ENCODE measurements at regions not wholly inside any gene's neighbourhood (a gene's known extent, or its start where the extent isn't known, plus 50 kb on each side); places are given as distances from the start of the nearest gene placed in this dataset.

DNA sequence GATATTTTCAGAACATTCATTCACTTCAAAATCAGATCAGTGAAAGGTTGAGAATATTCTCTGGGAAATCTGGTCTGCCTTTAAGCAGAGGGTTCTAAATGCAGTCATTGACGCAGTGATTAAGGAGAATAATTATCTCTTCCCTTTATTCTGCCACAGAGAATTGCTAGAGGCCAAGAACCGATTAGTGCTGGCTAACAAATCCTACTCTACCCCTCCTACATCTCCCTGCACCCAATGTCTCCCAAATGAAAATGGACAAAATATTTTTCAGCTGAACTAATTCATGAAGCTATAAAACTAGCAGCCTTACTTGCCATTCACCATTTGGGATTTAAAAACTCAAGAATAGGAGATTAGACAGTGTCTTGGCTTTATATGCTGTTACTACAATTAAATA, 185.5 kb upstream of the SOX9 start:
- Histone ChIP-seq H3K27ac (ENCODE audit: control insufficient read depth, insufficient read depth, low read length) (no peak overlapping the region), H4K20me1 (ENCODE audit: control insufficient read depth, extremely low read depth, insufficient read depth, low read length) (no peaks in the 10 kb centered on the region), H3K79me2 (ENCODE audit: control insufficient read depth, insufficient read depth, low read length) (no peaks in the 10 kb centered on the region), H3K9me3 (ENCODE audit: control insufficient read depth, low read depth, low read length) (no peaks in the 10 kb centered on the region), H3K27me3 (ENCODE audit: control insufficient read depth, extremely low read depth, insufficient read depth, low read length) (no peaks in the 10 kb centered on the region), H3K36me3 (ENCODE audit: control insufficient read depth in 2 of 2, extremely low read depth in 1 of 2, insufficient read depth in 2 of 2, low read length in 2 of 2) (no peaks in the 10 kb centered on the region), H3K9ac (ENCODE audit: control insufficient read depth, extremely low read depth, insufficient read depth, low read length) (no peak overlapping the region), H3K9me1 (ENCODE audit: control insufficient read depth, extremely low read depth, insufficient read depth, low read length) (no peaks in the 10 kb centered on the region), H3K4me1 (ENCODE audit: control insufficient read depth, extremely low read depth, insufficient read depth, low read length) (peaks cover 24% of the 10 kb centered on the region), H2AFZ (ENCODE audit: control insufficient read depth, low read length) (no peak overlapping the region), H3K4me3 (ENCODE audit: control insufficient read depth in 2 of 3, extremely low read depth in 1 of 3, insufficient read depth in 2 of 3, low read depth in 1 of 3, low read length in 3 of 3) (no peak overlapping the region), H3K4me2 (ENCODE audit: control insufficient read depth, extremely low read depth, insufficient read depth, low read depth, low read length) (no peak overlapping the region)
- TF ChIP-seq EZH2 (IDR thresholded peaks at IDR 0.05; ENCODE audit: low read length): no peak
- TF ChIP-seq, protein P1, sequence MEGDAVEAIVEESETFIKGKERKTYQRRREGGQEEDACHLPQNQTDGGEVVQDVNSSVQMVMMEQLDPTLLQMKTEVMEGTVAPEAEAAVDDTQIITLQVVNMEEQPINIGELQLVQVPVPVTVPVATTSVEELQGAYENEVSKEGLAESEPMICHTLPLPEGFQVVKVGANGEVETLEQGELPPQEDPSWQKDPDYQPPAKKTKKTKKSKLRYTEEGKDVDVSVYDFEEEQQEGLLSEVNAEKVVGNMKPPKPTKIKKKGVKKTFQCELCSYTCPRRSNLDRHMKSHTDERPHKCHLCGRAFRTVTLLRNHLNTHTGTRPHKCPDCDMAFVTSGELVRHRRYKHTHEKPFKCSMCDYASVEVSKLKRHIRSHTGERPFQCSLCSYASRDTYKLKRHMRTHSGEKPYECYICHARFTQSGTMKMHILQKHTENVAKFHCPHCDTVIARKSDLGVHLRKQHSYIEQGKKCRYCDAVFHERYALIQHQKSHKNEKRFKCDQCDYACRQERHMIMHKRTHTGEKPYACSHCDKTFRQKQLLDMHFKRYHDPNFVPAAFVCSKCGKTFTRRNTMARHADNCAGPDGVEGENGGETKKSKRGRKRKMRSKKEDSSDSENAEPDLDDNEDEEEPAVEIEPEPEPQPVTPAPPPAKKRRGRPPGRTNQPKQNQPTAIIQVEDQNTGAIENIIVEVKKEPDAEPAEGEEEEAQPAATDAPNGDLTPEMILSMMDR (optimal IDR thresholded peaks at IDR 0.05 in 1 of 3, IDR thresholded peaks at IDR 0.05 in 1 of 3, conservative IDR thresholded peaks at IDR 0.05 in 1 of 3; ENCODE audit: extremely low read depth in 1 of 3, insufficient read depth in 2 of 3, low read length in 3 of 3): no peak
- FAIRE-seq: no peak
- no peak for DNase-seq (ENCODE audit: low read depth, low spot score)
- dilution Hi-C loops (cut with MboI; ENCODE audit: extremely low pct_ligation_motif_present, low sequenced_read_pairs): no loop called here

DNA sequence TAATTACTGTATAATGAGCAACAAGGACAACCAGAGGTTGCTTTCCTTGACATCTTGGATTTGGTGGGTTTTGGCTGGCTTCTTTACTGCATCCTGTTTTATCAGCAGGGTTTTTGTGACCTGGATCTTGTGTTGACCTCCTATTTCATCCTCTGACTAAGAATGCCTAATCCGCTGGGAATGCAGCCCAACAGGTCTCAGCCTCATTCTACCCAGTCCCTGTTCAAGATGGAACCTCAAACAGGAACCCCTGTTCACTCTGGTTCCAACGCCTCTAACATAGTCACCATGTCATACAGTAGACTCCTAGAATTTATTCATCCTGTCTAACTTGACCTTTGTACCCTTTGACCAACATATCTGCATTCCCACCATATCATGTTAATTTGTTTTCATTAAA, 183.8 kb upstream of the SOX9 start:
- DNase-seq (ENCODE audit: low read depth, low spot score) (peak; percentile 26), FAIRE-seq (peak; percentile 95)
- Histone ChIP-seq H3K4me2 (ENCODE audit: control insufficient read depth, extremely low read depth, insufficient read depth, low read depth, low read length) (peak overlapping the region; percentile 51), H3K27ac (ENCODE audit: control insufficient read depth, insufficient read depth, low read length) (peak overlapping the region; percentile 8), H3K4me1 (ENCODE audit: control insufficient read depth, extremely low read depth, insufficient read depth, low read length) (peaks cover 24% of the 10 kb centered on the region), H3K9me1 (ENCODE audit: control insufficient read depth, extremely low read depth, insufficient read depth, low read length) (no peaks in the 10 kb centered on the region), H3K9ac (ENCODE audit: control insufficient read depth, extremely low read depth, insufficient read depth, low read length) (no peak overlapping the region), H3K4me3 (ENCODE audit: control insufficient read depth in 2 of 3, extremely low read depth in 1 of 3, insufficient read depth in 2 of 3, low read depth in 1 of 3, low read length in 3 of 3) (no peak overlapping the region), H3K27me3 (ENCODE audit: control insufficient read depth, extremely low read depth, insufficient read depth, low read length) (no peaks in the 10 kb centered on the region), H4K20me1 (ENCODE audit: control insufficient read depth, extremely low read depth, insufficient read depth, low read length) (no peaks in the 10 kb centered on the region), H3K9me3 (ENCODE audit: control insufficient read depth, low read depth, low read length) (no peaks in the 10 kb centered on the region), H3K36me3 (ENCODE audit: control insufficient read depth in 2 of 2, extremely low read depth in 1 of 2, insufficient read depth in 2 of 2, low read length in 2 of 2) (no peaks in the 10 kb centered on the region), H2AFZ (ENCODE audit: control insufficient read depth, low read length) (no peak overlapping the region), H3K79me2 (ENCODE audit: control insufficient read depth, insufficient read depth, low read length) (no peaks in the 10 kb centered on the region)
- dilution Hi-C loops (cut with MboI; ENCODE audit: extremely low pct_ligation_motif_present, low sequenced_read_pairs): no loop called here
- TF ChIP-seq EZH2 (IDR thresholded peaks at IDR 0.05; ENCODE audit: low read length): no peak
- TF ChIP-seq, protein P1 (optimal IDR thresholded peaks at IDR 0.05 in 1 of 3, IDR thresholded peaks at IDR 0.05 in 1 of 3, conservative IDR thresholded peaks at IDR 0.05 in 1 of 3; ENCODE audit: extremely low read depth in 1 of 3, insufficient read depth in 2 of 3, low read length in 3 of 3): no peak

Data from keratinocyte (primary cell).